Body of pancreas (tissue), 4 donors: ENCODE measurements at regions not wholly inside any gene's neighbourhood (a gene's known extent, or its start where the extent isn't known, plus 50 kb on each side); places are given as distances from the start of the nearest gene placed in this dataset.

Experiments used
- POLR2A ChIP-seq, 3 donors: fragments of 450-650 bp; IDR thresholded peaks; one replicate each; pipeline ENCODE4 v1.6.1; 2016; ENCODE audit warnings: antibody characterized with exemption in 3 of 3, mild to moderate bottlenecking in 2 of 3
- TF ChIP-seq, protein P1 (sequence below), 7 experiments: fragments of 450-650 bp in 4 of 7; fragments of 200-600 bp in 3 of 7; sonication (generic) in 3 of 7; IDR thresholded peaks; one replicate each; pipeline ENCODE4 v1.5.1; 2016 to 2019; ENCODE audit warnings: antibody characterized with exemption in 7 of 7

DNA sequence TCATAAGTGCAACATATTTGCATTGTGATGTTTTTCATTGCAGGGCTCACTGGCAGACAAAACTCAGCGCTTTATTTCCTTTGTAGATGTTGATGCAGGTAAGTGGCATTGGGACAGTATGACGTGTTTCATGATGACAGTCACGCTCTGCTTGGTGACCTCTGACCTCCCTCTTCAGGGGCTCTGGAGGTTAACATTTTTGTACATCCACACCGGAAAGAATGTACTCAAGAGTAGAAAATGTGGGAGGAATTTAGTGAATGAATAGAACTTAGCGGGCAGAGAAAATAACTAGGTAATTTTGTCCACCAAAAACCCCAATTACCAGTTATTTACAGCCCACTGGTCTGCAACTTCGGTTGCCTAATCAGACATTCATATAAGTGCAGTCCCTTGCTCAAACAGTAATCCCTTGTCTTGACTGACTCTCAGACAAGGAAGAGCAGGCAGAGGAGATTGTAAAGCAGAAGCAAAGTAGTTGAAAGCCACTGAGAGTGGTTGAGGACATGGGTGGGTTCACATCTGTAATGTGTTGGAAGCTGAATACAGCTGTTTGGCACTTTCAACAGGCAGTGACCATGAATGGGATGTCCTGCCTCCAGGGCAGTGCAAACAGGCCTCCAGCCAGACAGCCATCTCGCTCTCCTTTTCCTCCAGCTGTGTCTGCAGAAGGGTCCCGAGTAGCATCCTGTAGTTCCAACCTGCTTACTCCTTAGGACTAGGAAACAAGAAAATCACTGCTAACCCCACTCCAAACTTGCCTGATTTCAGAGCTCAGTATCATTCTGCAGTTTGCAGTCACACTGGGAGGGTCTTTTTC lies 188.9 kb downstream of the NRIP1 start:
- no peak for TF ChIP-seq POLR2A (IDR thresholded peaks at IDR 0.05)
- TF ChIP-seq, protein P1, sequence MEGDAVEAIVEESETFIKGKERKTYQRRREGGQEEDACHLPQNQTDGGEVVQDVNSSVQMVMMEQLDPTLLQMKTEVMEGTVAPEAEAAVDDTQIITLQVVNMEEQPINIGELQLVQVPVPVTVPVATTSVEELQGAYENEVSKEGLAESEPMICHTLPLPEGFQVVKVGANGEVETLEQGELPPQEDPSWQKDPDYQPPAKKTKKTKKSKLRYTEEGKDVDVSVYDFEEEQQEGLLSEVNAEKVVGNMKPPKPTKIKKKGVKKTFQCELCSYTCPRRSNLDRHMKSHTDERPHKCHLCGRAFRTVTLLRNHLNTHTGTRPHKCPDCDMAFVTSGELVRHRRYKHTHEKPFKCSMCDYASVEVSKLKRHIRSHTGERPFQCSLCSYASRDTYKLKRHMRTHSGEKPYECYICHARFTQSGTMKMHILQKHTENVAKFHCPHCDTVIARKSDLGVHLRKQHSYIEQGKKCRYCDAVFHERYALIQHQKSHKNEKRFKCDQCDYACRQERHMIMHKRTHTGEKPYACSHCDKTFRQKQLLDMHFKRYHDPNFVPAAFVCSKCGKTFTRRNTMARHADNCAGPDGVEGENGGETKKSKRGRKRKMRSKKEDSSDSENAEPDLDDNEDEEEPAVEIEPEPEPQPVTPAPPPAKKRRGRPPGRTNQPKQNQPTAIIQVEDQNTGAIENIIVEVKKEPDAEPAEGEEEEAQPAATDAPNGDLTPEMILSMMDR (IDR thresholded peaks at IDR 0.05) = no peak
